ENCODE measurements at regions not wholly inside any gene's neighbourhood (a gene's known extent, or its start where the extent isn't known, plus 50 kb on each side); places are given as distances from the start of the nearest gene placed in this dataset.
"Not testable (repeated sequence)": the region's sequence is repeated elsewhere in the genome, so short reads cannot be mapped to it uniquely, and the experiment has no call there.

DNA sequence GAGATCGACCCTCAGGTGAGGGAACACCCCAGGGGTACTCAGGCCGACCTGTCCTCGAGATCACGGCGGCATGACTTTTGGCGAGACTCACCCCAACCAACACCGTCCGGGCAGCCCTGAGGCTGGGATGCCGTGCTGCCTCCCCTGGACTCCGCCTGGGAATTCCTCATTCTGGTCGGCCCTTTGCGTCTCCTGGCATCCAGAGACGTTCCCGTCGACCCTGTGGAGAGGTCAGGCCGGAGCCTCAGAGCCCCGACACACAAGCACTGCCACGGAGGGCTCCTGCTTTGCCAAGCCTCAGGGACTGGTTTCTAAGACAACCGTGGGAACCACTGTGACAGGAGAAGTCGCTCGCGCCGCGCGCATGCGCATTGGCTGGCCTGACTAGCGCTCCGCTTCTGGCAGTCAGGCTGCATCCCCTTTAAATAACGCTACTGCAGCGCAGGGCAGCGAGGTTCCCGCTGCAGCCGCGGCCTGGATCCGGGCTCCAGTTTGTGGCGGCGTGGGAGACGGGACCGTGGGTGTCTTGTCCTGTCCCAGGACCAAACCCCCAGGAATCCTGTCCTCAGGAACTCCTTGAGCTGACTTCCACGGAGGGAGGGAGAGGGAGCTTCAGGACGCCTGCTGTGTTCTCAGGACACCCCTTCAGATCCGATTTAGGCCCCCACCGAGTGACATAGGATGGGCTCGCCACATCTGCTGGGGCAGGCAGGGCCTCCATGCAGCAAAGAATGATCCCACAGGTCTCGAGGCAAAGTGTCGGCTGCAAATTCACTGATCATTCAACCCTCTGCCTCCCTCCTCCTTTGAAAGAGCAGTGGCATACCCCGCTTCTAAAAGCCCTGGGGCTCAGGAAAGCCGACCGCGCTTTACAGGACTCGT, 163.2 kb upstream of the ZNF337 start:
- no peaks in the 10 kb centered on the region for H3K4me1 ChIP-seq (ENCODE audit: insufficient read depth, low read length)
- H3K9me3 ChIP-seq (ENCODE audit: insufficient read depth, low read depth, low read length), result no peaks in the 10 kb centered on the region
- H3K27me3 ChIP-seq (ENCODE audit: insufficient read depth, low read length), result peaks cover 81% of the 10 kb centered on the region
- H3K27ac ChIP-seq (ENCODE audit: low read depth, low read length), result no peak overlapping the region
- no peak overlapping the region for H3K9ac ChIP-seq (ENCODE audit: low read depth, low read length)
- no peak overlapping the region; the same call in 1 of the 2 replicates for H3K4me3 ChIP-seq (ENCODE audit: low read length)
- WGBS, result 43% methylated on average over 51 of the region's 51 CpGs
- no peaks in the 10 kb centered on the region for H3K36me3 ChIP-seq (ENCODE audit: insufficient read depth, low read length)

DNA sequence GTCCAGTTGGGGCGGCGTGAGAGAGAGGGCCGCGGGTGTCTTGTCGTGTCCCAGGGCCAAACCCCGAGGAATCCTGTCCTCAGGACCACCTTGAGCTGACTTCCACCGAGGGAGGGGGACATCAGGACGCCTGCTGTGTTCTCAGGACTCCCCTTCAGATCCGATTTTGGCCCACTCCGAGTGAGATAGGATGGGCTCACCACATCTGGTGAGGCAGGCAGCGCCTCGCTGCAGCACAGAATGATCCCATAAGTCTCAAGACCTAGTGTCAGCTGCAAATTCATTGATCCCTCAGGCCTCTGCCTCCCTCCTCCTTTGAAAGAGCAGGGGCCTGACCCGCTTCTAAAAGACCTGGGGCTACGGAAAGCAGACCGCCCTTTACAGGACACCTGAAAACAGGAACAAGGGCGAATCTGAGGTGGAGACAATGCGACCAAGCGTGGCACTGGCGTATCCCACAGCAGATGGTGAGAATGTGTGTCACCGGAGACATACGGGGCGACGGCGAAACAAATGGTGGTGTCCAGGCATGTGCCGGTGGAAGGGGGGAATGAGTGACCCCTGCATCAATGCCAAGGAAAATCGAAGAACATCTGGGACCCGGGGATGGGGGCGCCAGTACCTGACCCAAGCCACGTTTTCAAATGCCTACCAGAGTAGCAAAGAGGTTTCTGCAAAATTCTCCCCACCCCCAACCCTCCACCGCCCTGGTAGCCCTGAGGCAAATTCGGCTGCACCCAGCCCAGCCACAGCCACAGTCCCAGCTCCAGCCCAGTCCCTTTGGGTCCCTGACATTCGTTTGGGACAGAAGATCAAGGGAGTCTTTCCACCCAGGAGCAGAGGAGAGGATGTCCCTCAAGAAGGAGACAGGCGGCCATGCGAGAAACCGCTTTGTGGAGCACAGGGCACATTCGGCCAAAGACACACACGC, 162.1 kb upstream of the ZNF337 start:
- no peaks in the 10 kb centered on the region for H3K9me3 ChIP-seq (ENCODE audit: insufficient read depth, low read depth, low read length)
- H3K36me3 ChIP-seq (ENCODE audit: insufficient read depth, low read length), result no peaks in the 10 kb centered on the region
- 86% methylated on average over 37 of the region's 37 CpGs for WGBS
- no peak overlapping the region for H3K9ac ChIP-seq (ENCODE audit: low read depth, low read length)
- H3K4me1 ChIP-seq (ENCODE audit: insufficient read depth, low read length), result no peaks in the 10 kb centered on the region
- peak overlapping the region; percentile 33; the same call in 1 of the 2 replicates for H3K4me3 ChIP-seq (ENCODE audit: low read length)
- peaks cover 70% of the 10 kb centered on the region for H3K27me3 ChIP-seq (ENCODE audit: insufficient read depth, low read length)
- no peak overlapping the region for H3K27ac ChIP-seq (ENCODE audit: low read depth, low read length)

DNA sequence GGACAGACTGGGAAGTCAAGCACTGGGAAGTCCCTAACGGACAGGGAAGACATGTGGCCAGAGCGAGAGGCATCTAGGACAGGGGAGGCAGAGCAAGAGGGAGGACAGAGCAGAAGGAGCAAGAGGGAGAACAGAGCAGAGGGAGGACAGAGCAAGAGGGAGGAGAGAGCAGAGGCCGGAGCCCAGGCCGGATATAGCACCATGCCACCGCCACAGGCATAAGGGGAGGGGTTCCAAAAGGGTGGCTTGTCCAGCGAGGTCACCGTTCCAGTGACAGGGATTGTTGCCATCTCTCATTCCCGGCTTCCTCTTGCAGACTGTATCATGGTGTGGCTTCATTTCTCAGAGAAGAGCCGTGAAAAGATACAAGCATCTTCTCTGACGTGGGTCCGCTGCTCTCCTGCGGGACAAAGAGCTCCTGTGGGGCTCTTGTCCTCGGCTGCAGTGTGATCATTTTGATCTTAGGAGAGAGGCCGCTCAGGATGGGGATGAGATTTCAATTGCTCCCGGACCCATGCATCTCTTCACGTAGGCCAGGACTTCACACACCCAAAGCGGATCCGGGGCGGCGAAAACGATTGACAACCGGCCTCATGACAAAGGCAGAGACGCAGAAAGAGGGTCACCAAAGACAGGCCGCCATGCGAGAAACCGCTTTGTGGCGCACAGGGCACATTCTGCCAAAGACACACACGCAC, 160.6 kb upstream of the ZNF337 start:
- H3K9ac ChIP-seq (ENCODE audit: low read depth, low read length); H3K36me3 ChIP-seq (ENCODE audit: insufficient read depth, low read length); H3K4me3 ChIP-seq (ENCODE audit: low read length); H3K27ac ChIP-seq (ENCODE audit: low read depth, low read length); H3K9me3 ChIP-seq (ENCODE audit: insufficient read depth, low read depth, low read length); H3K4me1 ChIP-seq (ENCODE audit: insufficient read depth, low read length): not testable (repeated sequence)
- H3K27me3 ChIP-seq (ENCODE audit: insufficient read depth, low read length), result peaks cover 55% of the 10 kb centered on the region
- WGBS, result 91% methylated on average over 28 of the region's 28 CpGs

DNA sequence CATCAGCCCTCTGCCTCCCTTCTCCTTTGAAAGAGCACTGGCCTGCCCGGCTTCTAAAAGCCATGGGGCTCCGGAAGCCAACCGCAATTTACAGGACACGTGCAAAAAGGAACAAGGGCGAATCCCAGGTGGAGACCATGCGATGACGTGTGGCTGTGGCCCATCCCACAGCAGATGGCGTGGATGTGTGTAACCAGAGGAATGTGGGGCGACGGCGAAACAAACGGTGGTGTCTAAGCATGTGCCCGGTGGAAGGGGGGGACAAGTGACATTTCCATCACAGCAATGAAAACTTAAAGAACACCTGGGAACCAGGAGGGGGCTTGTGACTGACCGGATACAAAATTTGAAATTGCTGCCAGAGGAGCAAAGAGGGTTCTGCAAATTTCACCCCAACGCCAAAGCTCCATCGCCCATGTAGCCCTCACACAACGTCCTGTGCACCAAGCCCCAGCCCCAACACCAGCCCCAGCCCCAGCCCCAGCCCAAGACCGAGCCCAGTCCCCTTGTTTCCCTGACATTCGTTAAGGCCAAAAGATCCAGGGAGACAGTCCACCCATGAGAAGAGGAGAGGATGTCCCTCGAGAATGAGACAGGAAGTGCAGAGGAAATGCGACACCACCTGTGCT, 159.7 kb upstream of the ZNF337 start:
- Histone ChIP-seq H3K27me3 (ENCODE audit: insufficient read depth, low read length) (peaks cover 46% of the 10 kb centered on the region), H3K27ac (ENCODE audit: low read depth, low read length) (no peak overlapping the region)

DNA sequence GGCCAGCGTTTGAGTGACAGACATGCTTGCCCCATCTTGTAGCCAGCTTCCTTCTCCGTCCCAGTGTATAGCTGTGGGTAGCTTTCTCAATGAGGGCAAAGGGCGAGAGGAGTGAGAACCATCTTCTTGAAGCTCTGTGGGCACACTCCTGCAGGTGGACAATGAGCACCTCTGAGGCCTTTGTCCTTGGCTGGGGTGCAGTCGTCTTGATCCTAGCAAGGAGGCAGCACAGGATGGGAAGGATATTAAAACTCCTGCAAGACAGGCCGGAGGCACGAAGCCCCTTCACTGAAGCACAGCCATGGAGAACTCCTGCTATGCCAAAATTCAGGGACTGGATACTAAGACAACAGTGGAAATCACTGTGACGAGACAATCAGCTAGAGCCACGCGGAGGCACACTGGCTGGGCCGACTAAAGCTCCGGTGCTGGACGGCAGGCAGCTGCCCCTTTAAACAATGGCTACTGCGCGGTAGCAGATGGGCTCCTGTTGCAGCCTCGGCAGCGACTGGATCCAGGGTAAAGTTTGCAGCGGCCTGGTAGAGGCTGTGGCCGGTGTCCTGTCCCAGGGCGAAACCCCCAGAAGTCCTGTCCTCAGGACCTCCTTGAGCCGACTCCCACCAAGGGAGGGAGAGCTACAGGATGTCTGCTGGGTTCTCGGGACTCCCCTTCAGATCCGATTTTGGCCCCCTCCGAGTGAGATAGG, 159.0 kb upstream of the ZNF337 start:
- not testable (repeated sequence) for H3K27ac ChIP-seq (ENCODE audit: low read depth, low read length)

More for the DNA sequence above, 159.7 kb upstream of the ZNF337 start:
- WGBS, result 93% methylated on average over 21 of the region's 21 CpGs
- Histone ChIP-seq H3K36me3 (ENCODE audit: insufficient read depth, low read length) (no peaks in the 10 kb centered on the region), H3K4me1 (ENCODE audit: insufficient read depth, low read length) (no peaks in the 10 kb centered on the region), H3K9ac (ENCODE audit: low read depth, low read length) (no peak overlapping the region), H3K4me3 (ENCODE audit: low read length) (no peak overlapping the region), H3K9me3 (ENCODE audit: insufficient read depth, low read depth, low read length) (no peaks in the 10 kb centered on the region)

DNA sequence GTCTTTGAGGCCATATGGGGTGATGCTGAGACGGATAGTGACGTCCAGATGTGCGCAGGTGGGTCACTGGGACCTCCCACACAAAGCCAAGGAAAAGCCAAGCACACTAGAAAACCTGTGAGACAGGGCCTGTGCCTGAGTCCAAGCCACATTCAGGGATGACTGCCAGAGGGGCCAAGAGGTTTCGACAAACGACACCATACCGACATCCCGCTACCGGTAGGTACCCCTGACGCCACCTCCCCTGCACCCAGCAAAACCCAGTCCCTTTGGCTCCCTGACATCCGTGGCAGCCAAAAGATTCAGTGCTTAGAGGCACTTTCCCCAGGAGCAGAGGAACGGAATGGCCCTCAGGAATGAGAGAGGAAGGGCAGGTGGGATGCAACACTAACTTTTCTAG, 158.0 kb upstream of the ZNF337 start:
- H3K4me3 ChIP-seq (ENCODE audit: low read length); H3K36me3 ChIP-seq (ENCODE audit: insufficient read depth, low read length); H3K9me3 ChIP-seq (ENCODE audit: insufficient read depth, low read depth, low read length); H3K4me1 ChIP-seq (ENCODE audit: insufficient read depth, low read length); H3K9ac ChIP-seq (ENCODE audit: low read depth, low read length); H3K27ac ChIP-seq (ENCODE audit: low read depth, low read length): not testable (repeated sequence)
- WGBS, result 95% methylated on average over 9 of the region's 11 CpGs
- H3K27me3 ChIP-seq (ENCODE audit: insufficient read depth, low read length), result peaks cover 29% of the 10 kb centered on the region

More for the DNA sequence above, 159.0 kb upstream of the ZNF337 start:
- WGBS, result 92% methylated on average over 23 of the region's 23 CpGs
- not testable (repeated sequence) for H3K36me3 ChIP-seq (ENCODE audit: insufficient read depth, low read length); H3K4me3 ChIP-seq (ENCODE audit: low read length); H3K9ac ChIP-seq (ENCODE audit: low read depth, low read length); H3K4me1 ChIP-seq (ENCODE audit: insufficient read depth, low read length); H3K9me3 ChIP-seq (ENCODE audit: insufficient read depth, low read depth, low read length)
- H3K27me3 ChIP-seq (ENCODE audit: insufficient read depth, low read length), result peaks cover 39% of the 10 kb centered on the region

DNA sequence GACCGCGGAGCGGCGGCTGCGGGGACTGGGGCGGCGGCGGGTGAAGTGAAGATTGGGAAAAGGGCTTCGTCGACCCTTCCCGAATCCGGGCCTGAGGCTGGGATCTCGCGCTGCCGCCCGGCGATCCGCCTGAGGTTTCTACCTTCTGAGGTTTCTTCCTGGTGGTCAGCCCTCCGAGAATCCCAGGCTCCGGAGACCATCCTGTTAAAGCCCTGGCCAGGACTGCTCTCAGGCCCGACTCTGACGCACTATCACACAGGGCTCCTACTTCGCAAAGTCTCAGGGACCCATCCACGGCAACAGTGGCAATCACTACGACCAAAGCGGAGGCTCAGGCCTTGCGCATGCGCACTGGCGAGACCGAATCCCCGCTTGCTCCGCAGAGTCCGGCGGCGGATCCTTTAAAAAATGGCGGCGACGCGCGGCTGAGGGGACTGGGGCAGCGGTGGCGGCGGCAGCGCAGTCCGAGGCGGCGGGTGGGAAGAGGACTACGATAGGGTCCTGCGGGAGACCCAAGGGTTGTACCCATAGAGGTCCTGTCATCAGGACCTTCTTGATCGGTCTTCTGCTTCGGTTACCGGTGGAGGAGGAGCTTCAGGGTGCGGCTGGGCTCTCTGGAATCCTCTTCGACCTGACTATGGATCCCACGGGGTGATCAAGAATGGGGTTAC, 157.2 kb upstream of the ZNF337 start:
- WGBS, result 97% methylated on average over 55 of the region's 55 CpGs
- not testable (repeated sequence) for H3K9ac ChIP-seq (ENCODE audit: low read depth, low read length); H3K4me3 ChIP-seq (ENCODE audit: low read length); H3K9me3 ChIP-seq (ENCODE audit: insufficient read depth, low read depth, low read length); H3K27ac ChIP-seq (ENCODE audit: low read depth, low read length); H3K4me1 ChIP-seq (ENCODE audit: insufficient read depth, low read length); H3K36me3 ChIP-seq (ENCODE audit: insufficient read depth, low read length)
- H3K27me3 ChIP-seq (ENCODE audit: insufficient read depth, low read length), result peaks cover 21% of the 10 kb centered on the region

DNA sequence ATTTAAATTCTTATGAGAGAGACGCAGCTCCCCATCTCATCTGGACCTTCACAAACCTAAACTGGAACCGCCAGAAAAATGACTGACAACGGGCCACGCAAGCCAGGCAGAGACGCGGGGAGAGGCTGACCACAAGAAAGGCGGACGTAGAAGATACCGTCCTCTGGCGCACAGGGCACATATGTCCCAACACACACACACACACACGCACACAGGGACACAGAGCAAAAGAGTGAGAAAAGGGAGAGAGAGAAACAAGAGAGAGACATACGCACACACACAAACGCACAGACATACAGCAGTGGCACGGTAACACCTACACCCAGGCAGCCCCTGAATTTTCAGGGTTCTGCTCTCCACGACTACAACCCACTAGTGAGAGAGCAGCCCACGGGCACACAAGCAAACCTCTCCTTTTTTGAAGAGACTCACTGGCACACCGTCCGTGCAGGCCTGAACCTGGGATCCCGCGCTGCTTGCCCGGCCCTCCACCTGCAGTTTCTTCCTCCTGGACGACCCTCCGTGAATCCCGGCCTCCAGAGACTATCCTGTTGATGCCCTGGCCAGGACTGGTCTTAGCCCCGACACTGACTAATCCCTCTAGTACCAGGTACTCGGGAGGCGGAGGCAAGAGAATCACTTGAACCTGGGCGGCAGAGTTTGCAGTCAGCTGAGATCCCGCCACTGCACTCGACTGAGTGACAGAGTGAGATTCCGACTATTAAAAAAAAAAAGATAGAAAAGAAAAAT, 156.5 kb upstream of the ZNF337 start:
- not testable (repeated sequence) for H3K9me3 ChIP-seq (ENCODE audit: insufficient read depth, low read depth, low read length); H3K9ac ChIP-seq (ENCODE audit: low read depth, low read length); H3K4me3 ChIP-seq (ENCODE audit: low read length); H3K27ac ChIP-seq (ENCODE audit: low read depth, low read length); H3K4me1 ChIP-seq (ENCODE audit: insufficient read depth, low read length); H3K36me3 ChIP-seq (ENCODE audit: insufficient read depth, low read length)
- WGBS, result 91% methylated on average over 21 of the region's 31 CpGs
- peaks cover 14% of the 10 kb centered on the region for H3K27me3 ChIP-seq (ENCODE audit: insufficient read depth, low read length)

DNA sequence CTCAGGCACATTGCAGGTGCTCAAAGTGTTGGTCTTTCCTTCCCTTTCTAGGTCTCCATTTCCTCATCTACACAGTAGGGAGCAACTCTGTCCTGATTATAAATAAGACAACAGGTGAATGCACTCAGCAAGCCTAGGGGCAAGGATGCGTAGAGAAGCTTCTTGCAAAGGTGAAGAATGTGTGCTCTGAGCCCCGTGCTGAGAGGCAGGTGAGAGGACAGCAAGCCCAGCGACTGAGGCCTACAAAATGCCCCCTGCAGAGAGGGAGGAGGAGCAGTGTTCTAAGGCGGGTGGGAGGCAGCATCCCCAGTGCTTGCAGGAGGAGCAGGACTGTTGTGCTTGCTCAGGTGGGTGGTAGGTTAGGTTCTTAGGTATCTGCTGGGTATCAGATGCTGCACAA, 153.5 kb upstream of the ZNF337 start:
- WGBS, result 30% methylated on average over 4 of the region's 4 CpGs
- not testable (repeated sequence) for H3K4me3 ChIP-seq (ENCODE audit: low read length)

More for the DNA sequence above, 153.5 kb upstream of the ZNF337 start:
- not testable (repeated sequence) for H3K9me3 ChIP-seq (ENCODE audit: insufficient read depth, low read depth, low read length); H3K4me1 ChIP-seq (ENCODE audit: insufficient read depth, low read length); H3K9ac ChIP-seq (ENCODE audit: low read depth, low read length); H3K27me3 ChIP-seq (ENCODE audit: insufficient read depth, low read length); H3K27ac ChIP-seq (ENCODE audit: low read depth, low read length); H3K36me3 ChIP-seq (ENCODE audit: insufficient read depth, low read length)

All from HUES64 (cell line).